H9 (cell line): ENCODE measurements at regions not wholly inside any gene's neighbourhood (a gene's known extent, or its start where the extent isn't known, plus 50 kb on each side); places are given as distances from the start of the nearest gene placed in this dataset.

Source experiments
- DNase-seq: peaks from one replicate; pipeline ENCODE4 v3.0.0-alpha.2; 2017
- H2AFZ ChIP-seq: one replicate; pipeline ENCODE4 v1.6.1; 2013; ENCODE audit warnings: mild to moderate bottlenecking, low read length, control low read depth, moderate library complexity
- H2AK5ac ChIP-seq: 2 replicates; pipeline ENCODE4 v1.6.1; 2013; ENCODE audit warnings: low read length, control low read depth, mixed read lengths; ENCODE audit not compliant: insufficient read length
- H2BK120ac ChIP-seq: one replicate; pipeline ENCODE4 v1.6.1; 2013; ENCODE audit warnings: low read depth, mild to moderate bottlenecking, low read length, control low read depth, inconsistent platforms; ENCODE audit not compliant: poor library complexity, severe bottlenecking
- H2BK12ac ChIP-seq: 2 replicates; pipeline ENCODE4 v1.6.1; 2013; ENCODE audit warnings: low read length, control low read depth, mixed read lengths, low read depth; ENCODE audit not compliant: insufficient read length
- H2BK15ac ChIP-seq: 2 replicates; pipeline ENCODE4 v1.6.1; 2013; ENCODE audit warnings: low read depth, low read length, control low read depth
- H2BK20ac ChIP-seq: one replicate; pipeline ENCODE4 v1.6.1; 2013; ENCODE audit warnings: low read depth, mild to moderate bottlenecking, low read length, control low read depth, inconsistent platforms; ENCODE audit not compliant: poor library complexity, severe bottlenecking
- H2BK5ac ChIP-seq: 2 replicates; pipeline ENCODE4 v1.6.1; 2013; ENCODE audit warnings: low read length, control low read depth, mixed read lengths; ENCODE audit not compliant: insufficient read length
- H3K14ac ChIP-seq: 2 replicates; pipeline ENCODE4 v1.6.1; 2013; ENCODE audit warnings: low read length, control low read depth; ENCODE audit not compliant: insufficient read depth
- H3K18ac ChIP-seq: 2 replicates; pipeline ENCODE4 v1.6.1; 2013; ENCODE audit warnings: low read depth, mild to moderate bottlenecking, mixed read lengths, low read length, control low read depth; ENCODE audit not compliant: insufficient read length
- H3K23ac ChIP-seq: 2 replicates; pipeline ENCODE4 v1.6.1; 2013; ENCODE audit warnings: low read length, control low read depth, mixed read lengths, low read depth; ENCODE audit not compliant: insufficient read length
- H3K23me2 ChIP-seq: 2 replicates; pipeline ENCODE4 v1.6.1; 2013; ENCODE audit warnings: low read depth, mild to moderate bottlenecking, mixed read lengths, low read length, control low read depth; ENCODE audit not compliant: insufficient read length, poor library complexity, severe bottlenecking
- H3K27ac ChIP-seq: 2 replicates; pipeline ENCODE4 v1.5.1; 2013; ENCODE audit warnings: low read length, control low read depth, mixed read lengths, low read depth; ENCODE audit not compliant: insufficient read length
- H3K27me3 ChIP-seq: 2 replicates; pipeline ENCODE4 v1.6.1; 2013; ENCODE audit warnings: low read length, control low read depth, inconsistent platforms; ENCODE audit not compliant: insufficient read depth
- H3K4ac ChIP-seq: 2 replicates; pipeline ENCODE4 v1.6.1; 2013; ENCODE audit warnings: low read depth, mild to moderate bottlenecking, control low read depth, inconsistent platforms, low read length, moderate library complexity
- H3K4me1 ChIP-seq: 2 replicates; pipeline ENCODE4 v1.6.1; 2013; ENCODE audit warnings: low read length, control low read depth, inconsistent platforms; ENCODE audit not compliant: insufficient read depth
- H3K4me2 ChIP-seq: 2 replicates; pipeline ENCODE4 v1.6.1; 2013; ENCODE audit warnings: low read length, control low read depth, mixed read lengths; ENCODE audit not compliant: insufficient read length, insufficient read depth
- H3K56ac ChIP-seq: 2 replicates; pipeline ENCODE4 v1.6.1; 2013; ENCODE audit warnings: low read depth, mild to moderate bottlenecking, mixed read lengths, low read length, control low read depth; ENCODE audit not compliant: insufficient read length
- H3K79me1 ChIP-seq: 2 replicates; pipeline ENCODE4 v1.6.1; 2013; ENCODE audit warnings: low read depth, mild to moderate bottlenecking, moderate library complexity, low read length, control low read depth, inconsistent platforms; ENCODE audit not compliant: insufficient read depth, poor library complexity, severe bottlenecking
- H3K79me2 ChIP-seq: 2 replicates; pipeline ENCODE4 v1.6.1; 2013; ENCODE audit warnings: low read length, control low read depth, inconsistent platforms; ENCODE audit not compliant: insufficient read depth
- H3K9ac ChIP-seq: 2 replicates; pipeline ENCODE4 v1.6.1; 2013; ENCODE audit warnings: low read length, control low read depth, mixed read lengths; ENCODE audit not compliant: insufficient read length; ENCODE audit errors: extremely low read depth
- H3K9me3 ChIP-seq: one replicate; pipeline ENCODE4 v1.6.1; 2013; ENCODE audit warnings: low read depth, low read length, inconsistent platforms; ENCODE audit not compliant: control insufficient read depth
- H3T11ph ChIP-seq: one replicate; pipeline ENCODE4 v1.6.1; 2013; ENCODE audit warnings: mild to moderate bottlenecking, low read length, control low read depth, inconsistent platforms
- H4K20me1 ChIP-seq: one replicate; pipeline ENCODE4 v1.6.1; 2013; ENCODE audit not compliant: control insufficient read depth, insufficient read length, insufficient read depth
- H4K5ac ChIP-seq: 2 replicates; pipeline ENCODE4 v1.6.1; 2013; ENCODE audit warnings: low read depth, mild to moderate bottlenecking, mixed read lengths, low read length, control low read depth; ENCODE audit not compliant: insufficient read length
- H4K8ac ChIP-seq: replicated peaks from 2 replicates; pipeline ENCODE4 v1.6.1; 2013; ENCODE audit warnings: low read length, control low read depth, mixed read lengths, low read depth; ENCODE audit not compliant: insufficient read length
- H4K91ac ChIP-seq: 2 replicates; pipeline ENCODE4 v1.6.1; 2013; ENCODE audit warnings: low read depth, mild to moderate bottlenecking, moderate library complexity, mixed read lengths, low read length, control low read depth; ENCODE audit not compliant: insufficient read length
- H3K27ac Mint-ChIP-seq, 3 experiments: 2 replicates in 2 of 3; 3 replicates in 1 of 3; pipeline ENCODE4 v1.8.0; 2020 to 2021; ENCODE audit warnings: mixed read lengths in 3 of 3, mild to moderate bottlenecking in 1 of 3, moderate library complexity in 1 of 3
- H3K27me3 Mint-ChIP-seq: 2 replicates; pipeline ENCODE4 v1.8.0; 2021; ENCODE audit warnings: low read depth, mild to moderate bottlenecking, moderate library complexity, mixed read lengths
- H3K36me3 Mint-ChIP-seq, 3 experiments: 2 replicates in 2 of 3; 3 replicates in 1 of 3; pipeline ENCODE4 v1.8.0; 2020 to 2021; ENCODE audit warnings: low read depth in 3 of 3, mixed read lengths in 3 of 3; ENCODE audit not compliant: insufficient read depth in 1 of 3
- H3K4me1 Mint-ChIP-seq, 2 experiments: 2 replicates each; pipeline ENCODE4 v1.8.0; 2020; ENCODE audit warnings: mixed read lengths in 2 of 2
- H3K4me3 Mint-ChIP-seq, 2 experiments: 2 replicates in 1 of 2; 3 replicates in 1 of 2; pipeline ENCODE4 v1.8.0; 2020 to 2021; ENCODE audit warnings: mild to moderate bottlenecking in 2 of 2, mixed read lengths in 2 of 2, moderate library complexity in 1 of 2
- H3K9me3 Mint-ChIP-seq, 2 experiments: 2 replicates in 1 of 2; 3 replicates in 1 of 2; pipeline ENCODE4 v1.8.0; 2020; ENCODE audit warnings: mild to moderate bottlenecking in 2 of 2, mixed read lengths in 2 of 2, moderate library complexity in 1 of 2
- WGBS: extraction: QIAGEN DNeasy Blood & Tissue Kit; methylation state at CpG from one replicate; pipeline ENCODE4 v1.1.7; 2013; ENCODE audit warnings: missing lambda C conversion rate, low lambda C conversion rate, mixed read lengths; ENCODE audit not compliant: insufficient read length; ENCODE audit errors: extremely low coverage; 5-methylcytosine and 5-hydroxymethylcytosine counted together
- TF ChIP-seq, protein P1 (sequence below): fragments of 200-600 bp; sonication (generic); conservative IDR thresholded peaks from 3 replicates; pipeline ENCODE4 v1.8.0; 2021; ENCODE audit warnings: antibody characterized with exemption, mild to moderate bottlenecking

DNA sequence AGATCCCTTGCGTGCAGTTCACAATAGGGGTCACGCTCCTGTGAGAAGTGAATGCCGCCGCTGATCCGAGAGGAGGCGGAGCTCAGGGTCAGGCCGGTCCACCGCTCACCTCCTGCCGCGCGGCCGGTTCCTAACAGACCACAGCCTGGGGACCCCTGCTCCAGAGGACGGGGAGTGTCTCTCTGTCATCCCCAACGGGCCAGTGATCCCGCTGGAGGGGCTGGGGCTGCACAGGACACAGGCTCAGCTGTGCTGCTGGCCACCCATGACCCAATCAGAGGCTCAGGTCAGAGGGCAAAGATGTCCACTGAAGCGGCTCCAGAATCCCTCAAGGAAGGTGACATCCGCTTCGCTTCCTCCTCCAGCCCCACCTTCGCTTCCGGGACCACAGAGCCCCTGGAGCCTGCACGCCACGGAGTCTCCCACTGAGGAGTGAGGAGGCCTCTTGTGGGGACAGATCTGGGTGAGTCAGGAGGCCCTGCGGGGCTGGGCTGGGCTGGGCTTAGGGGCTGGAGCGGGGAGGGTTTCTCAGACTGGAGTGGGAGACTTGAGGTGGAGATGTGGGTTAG lies 115.4 kb downstream of the METRNL start:
- no peaks in the 10 kb centered on the region for H3K9me3 ChIP-seq
- no peak overlapping the region for H3K27ac Mint-ChIP-seq

More for the DNA sequence above, 115.4 kb downstream of the METRNL start:
- Histone ChIP-seq H3K4me1 (no peaks in the 10 kb centered on the region), H3K14ac (no peak overlapping the region), H4K91ac (no peak overlapping the region), H3K4me2 (no peak overlapping the region), H3K56ac (no peak overlapping the region), H2AK5ac (no peak overlapping the region), H3K9ac (no peak overlapping the region), H3K27me3 (no peaks in the 10 kb centered on the region), H4K8ac (no peak overlapping the region), H3K27ac (no peak overlapping the region), H3K79me1 (no peaks in the 10 kb centered on the region), H3K23ac (no peak overlapping the region), H2BK120ac (no peak overlapping the region), H2BK5ac (no peak overlapping the region), H3T11ph (no peak overlapping the region), H3K79me2 (no peaks in the 10 kb centered on the region), H2AFZ (no peak overlapping the region), H2BK15ac (no peak overlapping the region), H3K4ac (no peak overlapping the region), H3K18ac (no peak overlapping the region), H4K5ac (no peak overlapping the region), H3K23me2 (no peaks in the 10 kb centered on the region), H2BK20ac (no peak overlapping the region), H2BK12ac (no peak overlapping the region), H4K20me1 (no peaks in the 10 kb centered on the region)
- Mint-ChIP-seq H3K36me3 (peaks cover 0 to 5% (median 2%) of the 10 kb centered on the region in 3 experiments; a peak in 3 of 7 replicates), H3K27me3 (peaks cover 2% of the 10 kb centered on the region; the same call in 1 of the 2 replicates), H3K4me1 (no peaks in the 10 kb centered on the region), H3K9me3 (peaks cover 36 to 67% of the 10 kb centered on the region in 2 experiments), H3K4me3 (no peak overlapping the region)
- no peak for DNase-seq
- WGBS, result no CpG with 5 or more reads among the region's 24 CpGs
- TF ChIP-seq, protein P1, sequence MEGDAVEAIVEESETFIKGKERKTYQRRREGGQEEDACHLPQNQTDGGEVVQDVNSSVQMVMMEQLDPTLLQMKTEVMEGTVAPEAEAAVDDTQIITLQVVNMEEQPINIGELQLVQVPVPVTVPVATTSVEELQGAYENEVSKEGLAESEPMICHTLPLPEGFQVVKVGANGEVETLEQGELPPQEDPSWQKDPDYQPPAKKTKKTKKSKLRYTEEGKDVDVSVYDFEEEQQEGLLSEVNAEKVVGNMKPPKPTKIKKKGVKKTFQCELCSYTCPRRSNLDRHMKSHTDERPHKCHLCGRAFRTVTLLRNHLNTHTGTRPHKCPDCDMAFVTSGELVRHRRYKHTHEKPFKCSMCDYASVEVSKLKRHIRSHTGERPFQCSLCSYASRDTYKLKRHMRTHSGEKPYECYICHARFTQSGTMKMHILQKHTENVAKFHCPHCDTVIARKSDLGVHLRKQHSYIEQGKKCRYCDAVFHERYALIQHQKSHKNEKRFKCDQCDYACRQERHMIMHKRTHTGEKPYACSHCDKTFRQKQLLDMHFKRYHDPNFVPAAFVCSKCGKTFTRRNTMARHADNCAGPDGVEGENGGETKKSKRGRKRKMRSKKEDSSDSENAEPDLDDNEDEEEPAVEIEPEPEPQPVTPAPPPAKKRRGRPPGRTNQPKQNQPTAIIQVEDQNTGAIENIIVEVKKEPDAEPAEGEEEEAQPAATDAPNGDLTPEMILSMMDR, result no peak
